Prostate gland (tissue), 2 donors: ENCODE measurements at regions not wholly inside any gene's neighbourhood (a gene's known extent, or its start where the extent isn't known, plus 50 kb on each side); places are given as distances from the start of the nearest gene placed in this dataset.

Source experiments
- DNase-seq: peaks from one replicate; pipeline ENCODE4 v3.0.0-alpha.2; 2019; ENCODE audit warnings: low spot score
- H3K27ac ChIP-seq, 2 donors: fragments of 200-600 bp; sonication (generic); 2 replicates each; pipeline ENCODE4 v1.5.1; 2017 to 2019
- H3K27me3 ChIP-seq: fragments of 200-600 bp; sonication (generic); replicated peaks from 2 replicates; pipeline ENCODE4 v1.5.1; 2019; ENCODE audit not compliant: insufficient read depth
- H3K36me3 ChIP-seq, 2 donors: fragments of 200-600 bp; sonication (generic); 1 replicate in 1 of 2; 2 replicates in 1 of 2; pipeline versions ENCODE4 v1.5.1 to v1.8.1; 2017 to 2019
- H3K4me1 ChIP-seq: fragments of 200-600 bp; sonication (generic); replicated peaks from 2 replicates; pipeline ENCODE4 v1.5.1; 2019
- H3K4me3 ChIP-seq, 2 donors: fragments of 200-600 bp; sonication (generic); 2 replicates each; pipeline ENCODE4 v1.5.1; 2017 to 2019
- H3K9me3 ChIP-seq: fragments of 200-600 bp; sonication (generic); 2 replicates; pipeline ENCODE4 v1.5.1; 2017
- POLR2A ChIP-seq: fragments of 450-650 bp; IDR thresholded peaks from one replicate; pipeline ENCODE4 v1.6.1; 2016; ENCODE audit warnings: antibody characterized with exemption, mild to moderate bottlenecking
- POLR2AphosphoS5 ChIP-seq: sonication (generic); formaldehyde crosslinking; IDR thresholded peaks from one replicate; pipeline ENCODE4 v1.6.1; 2017; ENCODE audit warnings: antibody characterized with exemption
- WGBS: methylation state at CpG from one replicate; pipeline ENCODE4 v1.1.5; 2018; 5-methylcytosine and 5-hydroxymethylcytosine counted together
- intact Hi-C: fragments of 100-400 bp; cut with DNase I; formaldehyde crosslinking; loops from one replicate; pipeline ENCODE4 v1.14.2; 2022
- TF ChIP-seq, protein P1 (sequence below), 4 experiments: fragments of 200-600 bp in 2 of 4; fragments of 450-650 bp in 2 of 4; sonication (generic) in 2 of 4; IDR thresholded peaks; 1 replicate in 3 of 4; 2 replicates in 1 of 4; pipeline ENCODE4 v1.5.1; 2016 to 2019; ENCODE audit warnings: antibody characterized with exemption in 4 of 4, mild to moderate bottlenecking in 2 of 4, moderate library complexity in 2 of 4

DNA sequence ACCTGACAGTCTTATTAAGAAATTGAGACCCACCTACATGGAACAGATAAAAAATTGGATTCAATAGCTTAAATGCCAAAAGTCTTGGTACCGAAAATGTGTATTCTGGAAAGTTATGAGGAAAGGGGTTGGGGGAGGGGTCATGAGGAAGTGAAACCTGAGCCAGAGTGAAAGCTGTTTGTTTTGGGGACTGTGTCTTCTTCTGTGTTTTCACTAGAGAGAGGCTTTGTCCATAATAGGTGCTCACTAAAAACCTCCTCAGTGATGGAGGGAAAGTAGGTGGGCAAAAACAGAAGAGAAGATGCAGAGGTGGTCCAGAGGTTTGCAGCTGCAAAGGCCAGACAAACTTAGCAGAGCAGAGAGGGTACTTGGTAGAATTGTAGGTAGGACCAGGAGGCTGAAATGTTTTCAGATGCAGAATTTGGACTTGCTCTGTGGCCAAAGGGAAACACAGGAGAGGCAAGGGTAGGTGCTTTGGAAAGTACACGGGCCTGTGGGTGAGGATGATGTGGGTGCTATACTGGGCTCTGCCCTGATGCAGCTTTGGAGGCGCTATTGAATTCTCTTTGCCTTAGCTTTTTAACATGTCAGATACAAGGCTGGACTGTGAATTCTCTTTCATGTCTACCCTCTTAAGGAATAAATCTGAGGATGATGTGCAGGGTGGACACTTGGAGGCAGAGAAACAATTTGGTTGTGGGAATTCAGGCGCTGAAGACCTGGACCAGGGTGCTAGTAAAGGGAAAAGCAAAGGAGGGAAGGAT is 254.6 kb downstream of the PTEN start:
- H3K9me3 ChIP-seq, result no peaks in the 10 kb centered on the region
- WGBS, result 91% methylated on average over 4 of the region's 4 CpGs
- no peaks in the 10 kb centered on the region for H3K4me1 ChIP-seq
- no peak overlapping the region for H3K27ac ChIP-seq
- H3K4me3 ChIP-seq, result no peak overlapping the region
- no peaks in the 10 kb centered on the region for H3K36me3 ChIP-seq
- DNase-seq, result no peak
- H3K27me3 ChIP-seq, result peaks cover 3% of the 10 kb centered on the region
- TF ChIP-seq POLR2A, result no peak
- TF ChIP-seq, protein P1, sequence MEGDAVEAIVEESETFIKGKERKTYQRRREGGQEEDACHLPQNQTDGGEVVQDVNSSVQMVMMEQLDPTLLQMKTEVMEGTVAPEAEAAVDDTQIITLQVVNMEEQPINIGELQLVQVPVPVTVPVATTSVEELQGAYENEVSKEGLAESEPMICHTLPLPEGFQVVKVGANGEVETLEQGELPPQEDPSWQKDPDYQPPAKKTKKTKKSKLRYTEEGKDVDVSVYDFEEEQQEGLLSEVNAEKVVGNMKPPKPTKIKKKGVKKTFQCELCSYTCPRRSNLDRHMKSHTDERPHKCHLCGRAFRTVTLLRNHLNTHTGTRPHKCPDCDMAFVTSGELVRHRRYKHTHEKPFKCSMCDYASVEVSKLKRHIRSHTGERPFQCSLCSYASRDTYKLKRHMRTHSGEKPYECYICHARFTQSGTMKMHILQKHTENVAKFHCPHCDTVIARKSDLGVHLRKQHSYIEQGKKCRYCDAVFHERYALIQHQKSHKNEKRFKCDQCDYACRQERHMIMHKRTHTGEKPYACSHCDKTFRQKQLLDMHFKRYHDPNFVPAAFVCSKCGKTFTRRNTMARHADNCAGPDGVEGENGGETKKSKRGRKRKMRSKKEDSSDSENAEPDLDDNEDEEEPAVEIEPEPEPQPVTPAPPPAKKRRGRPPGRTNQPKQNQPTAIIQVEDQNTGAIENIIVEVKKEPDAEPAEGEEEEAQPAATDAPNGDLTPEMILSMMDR (IDR thresholded peaks at IDR 0.05), result no peak
- TF ChIP-seq POLR2AphosphoS5, result no peak
- intact Hi-C loops, result loop anchor here (10.0 kb wide), 1 partner anchor 263 kb away; no protein-coding TSS in a partner anchor

DNA sequence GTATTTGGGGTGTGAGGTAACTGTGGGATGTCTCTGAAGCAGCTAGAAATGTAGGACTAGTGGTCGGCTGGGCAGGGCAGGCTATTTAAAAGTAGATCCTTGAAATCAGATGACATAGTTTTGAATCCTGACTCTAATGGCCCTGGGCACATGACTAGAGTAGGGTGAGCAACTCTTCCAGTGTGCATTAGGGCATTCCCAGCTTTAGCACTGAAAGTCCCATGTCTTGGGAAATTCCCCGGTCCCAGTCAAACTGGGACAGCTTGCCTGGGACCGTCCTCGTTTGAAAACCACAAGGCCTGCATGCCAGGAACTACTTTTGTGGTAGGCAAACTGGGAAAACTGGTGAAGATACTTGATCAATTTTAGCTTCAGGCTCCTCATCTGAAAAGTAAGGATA is 255.3 kb downstream of the PTEN start:
- Histone ChIP-seq H3K4me1 (no peaks in the 10 kb centered on the region), H3K27ac (no peak overlapping the region), H3K36me3 (no peaks in the 10 kb centered on the region), H3K4me3 (no peak overlapping the region), H3K27me3 (peaks cover 3% of the 10 kb centered on the region), H3K9me3 (no peaks in the 10 kb centered on the region)
- DNase-seq, result no peak
- 92% methylated on average over 4 of the region's 4 CpGs for WGBS
- intact Hi-C loops, result loop anchor here (10.0 kb wide), 1 partner anchor 264 kb away; no protein-coding TSS in a partner anchor
- TF ChIP-seq, protein P1 (IDR thresholded peaks at IDR 0.05), result no peak
- TF ChIP-seq POLR2A (no peak), POLR2AphosphoS5 (no peak)

- no peak for DNase-seq
- H3K36me3 ChIP-seq, result no peaks in the 10 kb centered on the region
- no peak overlapping the region for H3K4me3 ChIP-seq
- intact Hi-C loops, result loop anchor here (10.0 kb wide), 1 partner anchor 264 kb away; no protein-coding TSS in a partner anchor
- no peaks in the 10 kb centered on the region for H3K4me1 ChIP-seq
- H3K27me3 ChIP-seq, result peaks cover 3% of the 10 kb centered on the region
- no peaks in the 10 kb centered on the region for H3K9me3 ChIP-seq
- TF ChIP-seq, protein P1 (IDR thresholded peaks at IDR 0.05), result no peak
- no peak for TF ChIP-seq POLR2A
- TF ChIP-seq POLR2AphosphoS5, result no peak
- no peak overlapping the region for H3K27ac ChIP-seq
- 59% methylated on average over 2 of the region's 2 CpGs for WGBS
Observed at GRCh38 chr10:88119160-88119559, 255.7 kb downstream of the PTEN start.

DNA sequence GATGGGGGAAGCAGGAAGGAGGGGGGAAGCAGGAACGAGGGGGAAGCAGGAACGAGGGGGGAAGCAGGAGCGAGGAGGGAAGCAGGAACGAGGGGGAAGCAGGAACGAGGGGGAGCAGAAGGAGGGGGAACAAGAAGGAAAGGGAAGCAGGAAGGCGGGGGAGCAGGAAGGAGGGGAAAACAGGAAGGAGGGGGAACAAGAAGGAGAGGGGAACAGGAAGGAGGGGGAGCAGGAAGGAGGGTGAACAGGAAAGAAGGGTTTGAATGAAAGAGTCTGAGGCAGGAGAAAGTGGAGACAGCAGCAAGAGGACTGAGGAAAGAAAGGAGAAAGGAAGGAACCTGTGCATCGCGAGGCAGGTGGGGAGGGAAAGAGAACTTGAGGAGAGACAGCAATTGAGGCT is 256.6 kb downstream of the PTEN start:
- Histone ChIP-seq H3K36me3 (no peaks in the 10 kb centered on the region), H3K4me3 (no peak overlapping the region), H3K4me1 (no peaks in the 10 kb centered on the region), H3K27ac (no peak overlapping the region), H3K27me3 (peaks cover 3% of the 10 kb centered on the region), H3K9me3 (no peaks in the 10 kb centered on the region)
- TF ChIP-seq, protein P1 (IDR thresholded peaks at IDR 0.05), result no peak
- TF ChIP-seq POLR2A, result no peak
- TF ChIP-seq POLR2AphosphoS5, result no peak
- WGBS, result 74% methylated on average over 8 of the region's 8 CpGs
- no peak for DNase-seq
- intact Hi-C loops, result no loop called here
